HG03432 (cell line): ENCODE measurements at regions not wholly inside any gene's neighbourhood (a gene's known extent, or its start where the extent isn't known, plus 50 kb on each side); places are given as distances from the start of the nearest gene placed in this dataset.

Experiments used
- ATAC-seq: cut with Tn5 transposase; IDR thresholded peaks from one replicate; pipeline ENCODE4 v1.9.1; 2021; ENCODE audit warnings: mild to moderate bottlenecking, moderate library complexity; ENCODE audit not compliant: unreplicated experiment

GRCh38 chr1:221150996-221151395 lies 271.8 kb downstream of the HLX start:
- ATAC-seq = no peak

- no peak for ATAC-seq
Measured at GRCh38 chr1:221154932-221155331, 275.7 kb downstream of the HLX start.

GRCh38 chr1:221157026-221157761 lies 278.0 kb downstream of the HLX start:
- ATAC-seq = peak; percentile 92

- ATAC-seq = no peak
Measured at GRCh38 chr1:221159608-221160007, 280.4 kb downstream of the HLX start.

- no peak for ATAC-seq
Measured at GRCh38 chr1:221161571-221162041, 282.4 kb downstream of the HLX start.

GRCh38 chr1:221162352-221162751 lies 283.1 kb downstream of the HLX start:
- ATAC-seq = no peak

GRCh38 chr1:221162939-221163338 lies 283.7 kb downstream of the HLX start:
- no peak for ATAC-seq

GRCh38 chr1:221164029-221164428 lies 284.8 kb downstream of the HLX start:
- no peak for ATAC-seq

- no peak for ATAC-seq
Measured at GRCh38 chr1:221164951-221165838, 286.0 kb downstream of the HLX start.

GRCh38 chr1:221165839-221166500 lies 286.7 kb downstream of the HLX start:
- ATAC-seq = no peak

GRCh38 chr1:221166559-221167318 lies 287.5 kb downstream of the HLX start:
- ATAC-seq = peak; percentile 89

GRCh38 chr1:221169447-221169889 lies 290.2 kb downstream of the HLX start:
- no peak for ATAC-seq

- no peak for ATAC-seq
Measured at GRCh38 chr1:221170171-221170570, 290.9 kb downstream of the HLX start.

- ATAC-seq = no peak
Measured at GRCh38 chr1:221171768-221172167, 292.5 kb downstream of the HLX start.

- ATAC-seq = no peak
Measured at GRCh38 chr1:221172841-221173240, 293.6 kb downstream of the HLX start.

- ATAC-seq = no peak
Measured at GRCh38 chr1:221174330-221174993, 295.2 kb downstream of the HLX start.

GRCh38 chr1:221175249-221175648 lies 296.0 kb downstream of the HLX start:
- no peak for ATAC-seq

GRCh38 chr1:221180704-221181368 lies 301.6 kb downstream of the HLX start:
- no peak for ATAC-seq

- no peak for ATAC-seq
Measured at GRCh38 chr1:221182791-221183533, 303.7 kb downstream of the HLX start.
